ENCODE measurements at regions not wholly inside any gene's neighbourhood (a gene's known extent, or its start where the extent isn't known, plus 50 kb on each side); places are given as distances from the start of the nearest gene placed in this dataset.

- DNase-seq: no peak
These were observed 54.5 kb downstream of the ADRA2A start for GRCh38 chr10:111131168-111131799.

DNA sequence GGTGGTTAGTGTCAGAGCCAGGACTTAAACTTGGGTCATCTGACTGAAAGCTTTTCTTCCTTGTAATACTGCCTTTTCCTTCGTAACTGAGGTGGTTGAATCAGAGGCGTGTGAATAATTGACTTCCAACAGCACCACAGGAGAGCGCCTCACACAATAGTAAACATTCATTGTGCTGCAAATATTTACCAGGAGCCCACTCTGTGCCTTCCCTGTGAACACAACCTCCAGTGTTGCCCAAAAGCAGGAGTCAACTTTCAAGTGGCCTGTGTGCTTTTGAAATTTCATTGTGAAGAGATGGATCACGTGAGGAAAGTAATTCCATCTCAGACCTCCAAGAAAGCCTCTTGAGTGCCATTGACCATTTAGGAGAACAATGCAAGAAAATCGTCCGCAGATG is 60.2 kb downstream of the ADRA2A start:
- DNase-seq: no peak

- no peak for DNase-seq
These were observed 60.8 kb downstream of the ADRA2A start for GRCh38 chr10:111137587-111137986.

GRCh38 chr10:111138544-111138943 is 61.7 kb downstream of the ADRA2A start:
- DNase-seq: no peak

GRCh38 chr10:111139567-111139966 is 62.7 kb downstream of the ADRA2A start:
- DNase-seq: no peak

GRCh38 chr10:111142092-111142768 is 65.4 kb downstream of the ADRA2A start:
- DNase-seq: no peak

DNA sequence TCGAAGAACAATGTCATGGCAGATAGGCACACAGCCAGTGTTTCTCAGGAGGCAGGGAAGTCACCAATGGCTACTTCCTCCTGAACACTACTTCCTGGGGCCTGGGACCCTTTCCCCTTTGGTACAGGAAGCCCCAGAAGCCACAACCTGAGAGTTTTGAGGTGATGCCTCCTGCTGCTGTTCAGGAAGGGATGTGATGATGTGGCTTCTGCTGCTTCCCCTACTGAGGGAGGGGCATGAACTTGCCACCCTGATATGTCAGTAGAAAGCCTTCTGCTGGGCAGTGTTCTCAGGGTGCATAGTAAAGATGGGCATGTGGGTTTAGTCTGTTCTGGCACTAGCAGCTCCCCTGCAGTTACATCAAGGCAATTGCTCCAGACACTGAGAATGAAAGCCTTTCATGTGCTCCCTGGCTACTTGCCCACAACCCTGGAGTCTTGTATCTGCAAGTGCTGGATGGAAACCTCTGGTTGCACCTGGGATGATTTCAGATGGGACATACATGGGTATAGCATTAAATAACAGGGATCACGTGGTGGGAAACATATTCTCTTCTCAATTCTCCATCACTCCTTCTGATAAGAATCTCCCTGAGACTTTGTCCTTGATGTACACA is 69.3 kb downstream of the ADRA2A start:
- no peak for DNase-seq

- no peak for DNase-seq
These were observed 71.2 kb downstream of the ADRA2A start for GRCh38 chr10:111148025-111148424.

DNA sequence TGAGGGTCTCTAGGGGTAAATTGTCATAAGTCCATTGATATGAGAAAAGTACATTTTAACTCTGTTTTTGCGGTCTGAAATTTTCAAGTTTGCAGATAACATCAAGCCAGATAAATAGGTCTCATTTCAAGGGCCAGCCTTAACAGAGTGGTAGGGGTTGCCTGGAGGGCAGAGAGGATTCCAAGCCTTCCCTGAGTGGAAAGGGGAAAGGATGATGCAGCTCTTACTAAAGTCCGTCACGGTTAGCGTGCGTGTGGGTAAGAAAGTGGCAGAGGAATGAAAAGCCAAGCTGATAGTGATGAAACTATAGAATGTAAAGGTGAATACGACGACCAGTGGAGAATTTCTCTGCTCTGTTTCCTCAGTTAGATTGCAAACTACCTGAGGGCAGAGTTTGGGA is 71.6 kb downstream of the ADRA2A start:
- DNase-seq: no peak

GRCh38 chr10:111150691-111151090 is 73.9 kb downstream of the ADRA2A start:
- DNase-seq: no peak

DNA sequence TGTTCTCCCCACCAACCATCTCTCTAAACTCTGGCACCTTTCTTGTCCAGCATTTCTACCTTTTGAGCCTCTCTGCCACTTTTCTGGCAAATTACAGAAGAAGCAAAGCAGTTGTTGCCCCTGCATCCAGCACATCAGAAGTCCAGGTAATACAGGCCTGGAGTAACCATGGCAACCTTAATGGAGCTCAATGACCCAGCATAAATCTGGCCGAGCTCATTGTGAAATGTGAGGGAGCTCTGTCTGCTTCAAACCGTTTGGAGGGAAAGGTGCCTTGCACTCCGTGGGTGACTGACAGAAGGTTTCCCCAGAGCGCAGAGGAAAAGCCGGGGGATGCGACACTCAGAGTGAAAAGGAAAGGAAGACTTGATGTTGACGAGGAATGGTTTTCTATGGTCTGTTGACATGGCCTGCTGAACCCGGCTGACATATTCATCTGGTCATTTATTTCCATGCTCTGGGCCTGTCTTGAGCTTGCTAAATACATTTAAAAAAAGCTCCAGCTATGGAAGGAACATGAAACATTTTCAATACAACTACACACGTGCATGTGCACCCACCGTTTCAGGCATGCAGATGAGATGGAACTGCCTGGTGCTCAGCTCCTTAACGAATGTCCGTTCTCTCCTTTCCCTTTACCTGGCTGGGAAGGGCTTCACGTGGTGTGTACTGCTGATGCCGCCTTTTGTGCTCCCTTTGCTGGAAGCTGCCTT is 74.9 kb downstream of the ADRA2A start:
- no peak for DNase-seq

GRCh38 chr10:111156754-111157153 is 79.9 kb downstream of the ADRA2A start:
- DNase-seq: no peak

DNA sequence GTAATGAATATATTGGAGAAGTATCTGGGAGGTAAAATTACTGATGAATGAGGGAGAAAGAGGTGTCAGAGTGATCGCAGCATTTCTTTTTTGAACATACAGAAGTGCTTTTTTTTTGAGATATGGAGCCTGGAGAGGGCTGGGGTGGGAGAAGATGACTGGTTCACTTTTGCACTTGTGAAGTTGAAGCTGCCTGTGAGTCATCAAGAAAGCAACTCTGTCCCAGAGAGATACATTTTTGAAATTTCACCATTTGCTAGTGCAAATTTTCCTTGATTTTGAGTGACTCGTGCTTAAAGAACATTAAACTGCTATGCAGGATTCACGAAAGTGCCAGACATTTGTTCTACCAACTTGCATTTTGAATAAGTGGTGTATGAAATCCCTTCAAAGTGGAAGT is 81.8 kb downstream of the ADRA2A start:
- DNase-seq: no peak

GRCh38 chr10:111161109-111161874 is 84.5 kb downstream of the ADRA2A start:
- DNase-seq: no peak

DNA sequence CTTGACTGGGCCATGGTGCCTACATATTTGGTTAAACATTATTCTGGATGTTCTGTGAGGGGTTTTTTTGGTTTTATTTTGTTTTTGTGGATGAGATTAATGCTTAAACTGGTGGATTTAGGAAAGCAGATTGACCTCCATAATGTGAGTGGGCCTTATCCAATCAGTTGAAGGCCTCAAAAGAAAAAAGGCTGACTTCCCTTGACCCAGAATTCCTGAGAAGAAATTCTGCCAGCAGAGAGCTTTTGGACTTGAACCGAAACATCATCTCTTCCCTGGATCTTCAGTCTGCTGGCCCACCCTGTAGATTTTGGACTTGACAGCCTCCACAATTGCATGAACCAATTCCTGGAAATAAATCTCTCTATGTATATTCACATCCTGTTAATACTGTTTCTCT is 94.4 kb downstream of the ADRA2A start:
- no peak for DNase-seq

DNA sequence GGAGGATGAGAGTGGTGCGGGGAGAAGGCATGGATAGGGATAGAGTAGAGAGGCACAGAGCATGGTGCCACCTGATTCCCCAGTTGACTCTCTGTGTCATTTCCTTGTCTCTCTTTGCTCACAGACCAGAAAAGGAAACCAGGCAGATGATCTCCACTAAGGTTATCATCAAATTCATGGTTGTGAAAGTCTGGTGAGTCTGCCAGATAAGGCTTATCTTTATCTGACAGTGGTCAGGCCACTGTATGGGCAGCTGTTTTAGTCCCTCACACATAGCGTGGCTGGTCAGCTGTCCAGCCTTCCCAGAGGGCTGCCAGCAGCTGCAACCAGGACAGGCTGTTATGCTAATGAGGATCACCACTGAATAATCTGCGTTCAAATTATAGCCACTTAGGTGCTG is 99.0 kb downstream of the ADRA2A start:
- DNase-seq: no peak

GRCh38 chr10:111177379-111177778 is 100.5 kb downstream of the ADRA2A start:
- DNase-seq: no peak

DNA sequence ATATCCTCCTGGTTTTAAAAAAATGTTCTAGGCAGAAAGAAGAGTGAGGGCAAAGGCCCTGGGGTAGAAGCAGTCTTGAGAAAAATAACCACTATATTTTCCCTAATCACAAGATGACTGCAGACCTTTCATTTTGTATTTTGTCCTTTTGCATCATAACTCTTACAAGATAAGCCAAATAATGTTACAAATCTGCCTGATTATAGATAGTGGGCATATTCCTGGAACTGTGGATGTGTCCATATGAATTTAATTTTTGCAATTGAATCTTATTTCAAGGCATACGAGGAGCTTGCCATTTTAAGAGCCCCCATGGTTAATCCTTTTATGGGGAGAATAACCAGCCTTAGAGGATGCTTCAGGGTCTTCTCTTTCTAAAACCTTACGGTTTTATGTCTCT is 102.7 kb downstream of the ADRA2A start:
- DNase-seq: no peak

DNA sequence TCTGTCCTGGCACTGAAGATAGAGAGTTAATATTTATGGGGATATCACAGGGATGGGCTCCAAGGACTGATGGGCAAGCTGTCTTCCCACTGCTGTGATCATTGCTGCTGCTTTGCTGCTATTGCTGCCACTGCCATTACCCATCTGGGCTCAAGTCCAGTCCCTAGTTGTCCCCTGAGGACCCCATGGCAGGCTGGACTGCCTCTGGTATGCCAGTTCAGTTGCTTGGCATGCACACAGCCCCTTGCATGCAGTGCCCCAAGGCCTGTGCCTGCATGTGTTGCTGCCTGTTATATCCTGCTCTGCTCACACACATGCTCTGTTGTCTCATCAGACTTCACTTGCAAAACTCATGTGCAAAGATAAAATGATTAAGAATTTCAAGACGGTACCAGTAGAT is 109.5 kb downstream of the ADRA2A start:
- no peak for DNase-seq

DNA sequence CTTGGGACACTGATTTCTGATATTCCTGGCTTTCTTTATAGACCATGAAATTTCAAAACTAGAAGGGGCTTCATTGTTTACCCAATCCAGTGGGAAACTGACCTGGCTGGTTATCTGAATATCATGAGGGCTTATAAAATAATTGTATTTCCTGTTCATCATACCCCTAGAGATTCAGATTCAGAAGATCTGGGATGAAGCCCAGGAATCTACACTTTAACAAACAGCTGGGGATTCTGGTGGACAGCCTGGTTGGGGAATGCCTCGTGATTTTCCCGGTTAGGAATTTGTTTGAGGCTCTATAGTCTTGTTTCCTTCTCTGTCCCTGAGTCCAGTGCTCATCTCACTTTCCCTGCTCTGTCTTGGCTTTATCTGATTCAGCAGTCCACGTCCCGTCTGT is 110.3 kb downstream of the ADRA2A start:
- no peak for DNase-seq

- no peak for DNase-seq
These were observed 122.8 kb downstream of the ADRA2A start for GRCh38 chr10:111199587-111199986.

GRCh38 chr10:111200505-111201186 is 123.8 kb downstream of the ADRA2A start:
- DNase-seq: no peak
